Motor neuron (in vitro differentiated cells): ENCODE measurements at regions not wholly inside any gene's neighbourhood (a gene's known extent, or its start where the extent isn't known, plus 50 kb on each side); places are given as distances from the start of the nearest gene placed in this dataset.

Source experiments
- ATAC-seq, 8 experiments: fragments of 200-7000 bp; cut with Tn5 transposase; replicated peaks in 6 of 8; 2 replicates each; pipeline ENCODE4 v1.8.0; 2021; ENCODE audit warnings: mild to moderate bottlenecking in 8 of 8, moderate library complexity in 8 of 8
- H3K27ac ChIP-seq, 2 donors: fragments of 250-450 bp; sonication (Bioruptor Pico); 2 replicates each; pipeline ENCODE4 v1.9.0; 2021; ENCODE audit warnings: antibody characterized with exemption in 2 of 2, mild to moderate bottlenecking in 2 of 2, moderate library complexity in 1 of 2
- H3K4me1 ChIP-seq, 2 donors: fragments of 250-450 bp; sonication (Bioruptor Pico); replicated peaks in 1 of 2; 2 replicates each; pipeline ENCODE4 v1.6.1; 2021; ENCODE audit warnings: antibody characterized with exemption in 2 of 2, mild to moderate bottlenecking in 2 of 2, moderate library complexity in 1 of 2
- H3K4me3 ChIP-seq, 5 donors: fragments of 250-450 bp; sonication (Bioruptor Pico); 2 replicates each; pipeline ENCODE4 v1.9.0; 2021; ENCODE audit warnings: antibody characterized with exemption in 5 of 5, mild to moderate bottlenecking in 5 of 5, moderate library complexity in 4 of 5
- WGBS, 10 experiments: fragments of 450-650 bp; shearing (Covaris generic); methylation state at CpG; one replicate each; pipeline ENCODE4 v1.0.0; 2022; 5-methylcytosine and 5-hydroxymethylcytosine counted together
- in situ Hi-C, 9 experiments: fragments of 400-800 bp; cut with MboI; loops; one replicate each; pipeline ENCODE4 v1.15.0; 2021; ENCODE audit warnings: low sequenced_read_pairs in 9 of 9, low pct_unique_long_range_greater_than_20kb in 2 of 9; ENCODE audit not compliant: unreplicated experiment in 9 of 9

GRCh38 chr2:20929721-20930120 is 106.8 kb upstream of the LDAH start:
- Histone ChIP-seq H3K27ac (no peak overlapping the region), H3K4me1 (no peaks in the 10 kb centered on the region), H3K4me3 (no peak overlapping the region)
- ATAC-seq: no peak
- in situ Hi-C loops: loop anchor here in 1 of 9 experiments (25.0 kb wide), 1 partner anchor 267 kb away; the partner anchor contains the start of genes GDF7 and HS1BP3

GRCh38 chr2:20928617-20929016 is 105.7 kb upstream of the LDAH start:
- no peak overlapping the region for H3K27ac ChIP-seq
- in situ Hi-C loops: loop anchor here in 1 of 9 experiments (25.0 kb wide), 1 partner anchor 266 kb away; the partner anchor contains the start of genes GDF7 and HS1BP3
- no peak for ATAC-seq
- no peaks in the 10 kb centered on the region for H3K4me1 ChIP-seq
- H3K4me3 ChIP-seq: no peak overlapping the region
- 0 to 100% (median 17%) methylated on average over 1 to 3 of the region's 3 CpGs; no CpG with 5 or more reads in 4 of the 10 experiments for WGBS, 10 experiments

GRCh38 chr2:20925265-20925889 is 102.5 kb upstream of the LDAH start:
- WGBS, 10 experiments: 33 to 100% (median 63%) methylated on average over 1 to 5 of the region's 5 CpGs; no CpG with 5 or more reads in 3 of the 10 experiments
- ATAC-seq: peak in 1 of 8 experiments; percentile 24
- no peaks in the 10 kb centered on the region for H3K4me1 ChIP-seq
- in situ Hi-C loops: loop anchor here in 1 of 9 experiments (25.0 kb wide), 1 partner anchor 263 kb away; the partner anchor contains the start of genes GDF7 and HS1BP3
- no peak overlapping the region for H3K4me3 ChIP-seq
- no peak overlapping the region for H3K27ac ChIP-seq

GRCh38 chr2:20919297-20919800 is 96.4 kb upstream of the LDAH start:
- H3K4me1 ChIP-seq: peaks cover 3 to 4% of the 10 kb centered on the region in 2 donors
- H3K4me3 ChIP-seq: no peak overlapping the region
- ATAC-seq: peak in 5 of 8 experiments; percentile 74 to 86 (median 79)
- 44 to 100% (median 78%) methylated on average over 1 to 7 of the region's 8 CpGs; no CpG with 5 or more reads in 2 of the 10 experiments for WGBS, 10 experiments
- H3K27ac ChIP-seq: no peak overlapping the region
- in situ Hi-C loops: no loop called here

GRCh38 chr2:20917719-20918572 is 95.0 kb upstream of the LDAH start:
- in situ Hi-C loops: no loop called here
- ATAC-seq: no peak
- WGBS, 10 experiments: 5 to 85% (median 58%) methylated on average over 2 to 6 of the region's 11 CpGs
- Histone ChIP-seq H3K27ac (no peak overlapping the region), H3K4me3 (no peak overlapping the region), H3K4me1 (peaks cover 3 to 4% of the 10 kb centered on the region in 2 donors)

- no peak overlapping the region for H3K27ac ChIP-seq
- no peak overlapping the region for H3K4me3 ChIP-seq
- 0 to 86% (median 61%) methylated on average over 1 to 5 of the region's 8 CpGs; no CpG with 5 or more reads in 4 of the 10 experiments for WGBS, 10 experiments
- H3K4me1 ChIP-seq: peaks cover 3 to 4% of the 10 kb centered on the region in 2 donors
- ATAC-seq: no peak
- in situ Hi-C loops: no loop called here
Observed at GRCh38 chr2:20917287-20917660, 94.4 kb upstream of the LDAH start.

GRCh38 chr2:20916604-20917286 is 93.8 kb upstream of the LDAH start:
- WGBS, 10 experiments: 4 to 61% (median 29%) methylated on average over 2 to 5 of the region's 7 CpGs; no CpG with 5 or more reads in 1 of the 10 experiments
- ATAC-seq: peak in 3 of 8 experiments; percentile 85 to 93 (median 87)
- in situ Hi-C loops: no loop called here
- no peak overlapping the region for H3K27ac ChIP-seq
- peaks cover 3 to 4% of the 10 kb centered on the region in 2 donors for H3K4me1 ChIP-seq
- no peak overlapping the region for H3K4me3 ChIP-seq

GRCh38 chr2:20915271-20915670 is 92.4 kb upstream of the LDAH start:
- ATAC-seq: no peak
- in situ Hi-C loops: no loop called here
- Histone ChIP-seq H3K27ac (no peak overlapping the region), H3K4me3 (no peak overlapping the region), H3K4me1 (peaks cover 3 to 4% of the 10 kb centered on the region in 2 donors)
- WGBS, 10 experiments: 8 to 80% methylated on average over 1 to 2 of the region's 4 CpGs; no CpG with 5 or more reads in 8 of the 10 experiments

GRCh38 chr2:20914771-20915170 is 91.9 kb upstream of the LDAH start:
- ATAC-seq: no peak
- Histone ChIP-seq H3K4me3 (no peak overlapping the region), H3K27ac (no peak overlapping the region), H3K4me1 (peaks cover 3 to 4% of the 10 kb centered on the region in 2 donors)
- in situ Hi-C loops: no loop called here
- WGBS, 10 experiments: 10 to 100% (median 87%) methylated on average over 1 to 5 of the region's 5 CpGs; no CpG with 5 or more reads in 3 of the 10 experiments

GRCh38 chr2:20914087-20914486 is 91.2 kb upstream of the LDAH start:
- no peak overlapping the region for H3K27ac ChIP-seq
- in situ Hi-C loops: no loop called here
- 83% methylated on average over 1 of the region's 4 CpGs; no CpG with 5 or more reads in 9 of the 10 experiments for WGBS, 10 experiments
- no peaks in the 10 kb centered on the region for H3K4me1 ChIP-seq
- H3K4me3 ChIP-seq: no peak overlapping the region
- no peak for ATAC-seq

- no peak for ATAC-seq
- in situ Hi-C loops: no loop called here
- WGBS, 10 experiments: 0 to 71% (median 51%) methylated on average over 1 to 3 of the region's 3 CpGs; no CpG with 5 or more reads in 5 of the 10 experiments
- no peak overlapping the region for H3K4me3 ChIP-seq
- H3K4me1 ChIP-seq: no peaks in the 10 kb centered on the region
- no peak overlapping the region for H3K27ac ChIP-seq
Observed at GRCh38 chr2:20913491-20913890, 90.6 kb upstream of the LDAH start.

- no peak overlapping the region for H3K27ac ChIP-seq
- in situ Hi-C loops: no loop called here
- no peaks in the 10 kb centered on the region for H3K4me1 ChIP-seq
- no peak for ATAC-seq
- WGBS, 10 experiments: 0 to 90% (median 59%) methylated on average over 1 to 2 of the region's 2 CpGs; no CpG with 5 or more reads in 4 of the 10 experiments
- no peak overlapping the region for H3K4me3 ChIP-seq
Observed at GRCh38 chr2:20900052-20900636, 77.2 kb upstream of the LDAH start.
